ENCODE measurements at regions not wholly inside any gene's neighbourhood (a gene's known extent, or its start where the extent isn't known, plus 50 kb on each side); places are given as distances from the start of the nearest gene placed in this dataset.

DNA sequence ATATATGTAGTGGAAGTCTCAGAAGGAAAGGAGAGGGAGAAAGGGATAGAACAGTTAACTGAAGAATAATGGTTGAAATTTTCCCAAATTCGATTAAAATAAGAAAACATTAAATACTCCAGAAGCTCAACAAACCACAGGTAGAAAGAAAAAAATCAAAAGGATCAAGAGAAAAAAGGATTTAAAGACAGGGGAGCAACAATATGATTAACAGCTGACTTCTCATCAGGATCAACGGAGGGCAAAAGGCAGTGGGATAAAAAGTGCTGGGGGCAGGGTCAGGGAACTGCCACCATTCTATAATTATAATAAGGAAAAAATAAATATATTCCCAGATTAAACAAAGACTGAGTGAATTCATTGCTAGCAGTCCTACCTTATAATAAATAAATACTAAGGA is 55.3 kb downstream of the CDKN2C start:
- no peak overlapping the region for H3K4me3 ChIP-seq (ENCODE audit: low read depth, low read length)
- DNase-seq (ENCODE audit: low read depth) = no peak
- TF ChIP-seq, protein P1, sequence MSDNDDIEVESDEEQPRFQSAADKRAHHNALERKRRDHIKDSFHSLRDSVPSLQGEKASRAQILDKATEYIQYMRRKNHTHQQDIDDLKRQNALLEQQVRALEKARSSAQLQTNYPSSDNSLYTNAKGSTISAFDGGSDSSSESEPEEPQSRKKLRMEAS (IDR thresholded peaks at IDR 0.05; ENCODE audit: low read depth, low read length) = no peak
- TF ChIP-seq POLR2A (IDR thresholded peaks at IDR 0.05; ENCODE audit: extremely low read depth, insufficient read length) (no peak), MYC (IDR thresholded peaks at IDR 0.05; ENCODE audit: low read depth, low read length) (no peak)
- TF ChIP-seq, protein P2, sequence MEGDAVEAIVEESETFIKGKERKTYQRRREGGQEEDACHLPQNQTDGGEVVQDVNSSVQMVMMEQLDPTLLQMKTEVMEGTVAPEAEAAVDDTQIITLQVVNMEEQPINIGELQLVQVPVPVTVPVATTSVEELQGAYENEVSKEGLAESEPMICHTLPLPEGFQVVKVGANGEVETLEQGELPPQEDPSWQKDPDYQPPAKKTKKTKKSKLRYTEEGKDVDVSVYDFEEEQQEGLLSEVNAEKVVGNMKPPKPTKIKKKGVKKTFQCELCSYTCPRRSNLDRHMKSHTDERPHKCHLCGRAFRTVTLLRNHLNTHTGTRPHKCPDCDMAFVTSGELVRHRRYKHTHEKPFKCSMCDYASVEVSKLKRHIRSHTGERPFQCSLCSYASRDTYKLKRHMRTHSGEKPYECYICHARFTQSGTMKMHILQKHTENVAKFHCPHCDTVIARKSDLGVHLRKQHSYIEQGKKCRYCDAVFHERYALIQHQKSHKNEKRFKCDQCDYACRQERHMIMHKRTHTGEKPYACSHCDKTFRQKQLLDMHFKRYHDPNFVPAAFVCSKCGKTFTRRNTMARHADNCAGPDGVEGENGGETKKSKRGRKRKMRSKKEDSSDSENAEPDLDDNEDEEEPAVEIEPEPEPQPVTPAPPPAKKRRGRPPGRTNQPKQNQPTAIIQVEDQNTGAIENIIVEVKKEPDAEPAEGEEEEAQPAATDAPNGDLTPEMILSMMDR (IDR thresholded peaks at IDR 0.05; ENCODE audit: low read depth, low read length) = no peak

DNA sequence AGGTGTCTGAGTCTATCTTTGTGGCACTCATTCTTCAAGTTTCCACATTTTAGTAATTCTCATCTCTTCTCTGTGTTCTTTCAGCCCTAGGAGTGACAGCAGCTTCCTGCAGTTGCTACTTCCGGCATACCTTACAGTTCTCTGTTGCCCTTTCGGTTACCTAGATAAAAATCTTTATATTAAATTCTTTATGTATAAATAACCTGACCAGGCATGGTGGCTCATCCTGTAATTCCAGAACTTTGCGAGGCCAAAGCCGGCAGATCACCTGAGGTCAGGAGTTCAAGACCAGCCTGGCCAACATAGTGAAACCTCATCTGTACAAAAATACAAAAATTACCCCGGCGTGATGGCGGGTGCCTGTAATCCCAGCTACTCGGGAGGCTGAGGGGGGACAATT is 62.9 kb downstream of the CDKN2C start:
- TF ChIP-seq POLR2A (IDR thresholded peaks at IDR 0.05; ENCODE audit: extremely low read depth, insufficient read length) (no peak), MYC (IDR thresholded peaks at IDR 0.05; ENCODE audit: low read depth, low read length) (no peak)
- no peak for DNase-seq (ENCODE audit: low read depth)
- H3K4me3 ChIP-seq (ENCODE audit: low read depth, low read length) = no peak overlapping the region

DNA sequence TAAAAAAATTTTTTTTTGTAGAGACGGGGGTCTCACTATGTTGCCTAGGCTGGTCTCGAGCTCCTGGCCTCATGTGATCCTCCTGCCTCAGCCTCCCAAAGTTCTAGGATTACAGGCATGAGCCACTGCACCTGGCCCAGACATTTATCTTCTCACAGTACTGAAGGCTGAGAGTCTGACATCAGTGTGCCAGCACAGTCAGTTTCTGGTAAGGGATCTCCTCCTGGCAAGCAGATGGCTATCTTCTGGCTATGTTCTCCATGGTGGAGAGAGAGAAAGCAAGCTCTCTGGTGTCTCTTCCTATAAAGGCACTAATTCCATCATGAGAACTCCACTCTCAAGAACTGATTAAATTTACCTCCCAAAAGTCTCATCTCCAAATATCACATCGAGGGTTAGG is 57.8 kb upstream of the C1orf185 start:
- TF ChIP-seq, protein P1 (IDR thresholded peaks at IDR 0.05; ENCODE audit: low read depth, low read length) = no peak
- TF ChIP-seq POLR2A (IDR thresholded peaks at IDR 0.05; ENCODE audit: extremely low read depth, insufficient read length) (no peak), MYC (IDR thresholded peaks at IDR 0.05; ENCODE audit: low read depth, low read length) (no peak)
- DNase-seq (ENCODE audit: low read depth) = no peak
- H3K4me3 ChIP-seq (ENCODE audit: low read depth, low read length) = no peak overlapping the region

DNA sequence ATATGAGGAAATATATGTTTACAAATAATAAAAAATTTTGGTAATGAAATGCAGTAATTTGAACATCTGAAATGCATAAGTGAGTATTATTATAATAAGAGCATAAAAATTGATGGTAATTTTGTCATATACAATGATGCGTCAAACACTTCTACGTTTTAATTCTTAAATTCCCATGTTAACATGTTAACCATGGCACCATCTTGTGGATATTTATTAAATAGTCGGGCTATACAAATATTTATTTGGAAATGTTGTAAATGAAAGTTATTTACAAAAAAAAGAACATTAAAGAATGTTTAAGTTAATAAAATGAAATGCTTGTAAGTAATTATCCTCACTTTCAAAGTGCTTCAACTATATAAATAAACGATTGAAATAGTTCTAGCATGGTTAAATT is 57.2 kb upstream of the C1orf185 start:
- H3K4me3 ChIP-seq (ENCODE audit: low read depth, low read length) = no peak overlapping the region
- TF ChIP-seq, protein P2 (IDR thresholded peaks at IDR 0.05; ENCODE audit: low read depth, low read length) = no peak
- TF ChIP-seq MYC (IDR thresholded peaks at IDR 0.05; ENCODE audit: low read depth, low read length) (no peak), POLR2A (IDR thresholded peaks at IDR 0.05; ENCODE audit: extremely low read depth, insufficient read length) (no peak)
- TF ChIP-seq, protein P1 (IDR thresholded peaks at IDR 0.05; ENCODE audit: low read depth, low read length) = no peak
- DNase-seq (ENCODE audit: low read depth) = peak; percentile 20

DNA sequence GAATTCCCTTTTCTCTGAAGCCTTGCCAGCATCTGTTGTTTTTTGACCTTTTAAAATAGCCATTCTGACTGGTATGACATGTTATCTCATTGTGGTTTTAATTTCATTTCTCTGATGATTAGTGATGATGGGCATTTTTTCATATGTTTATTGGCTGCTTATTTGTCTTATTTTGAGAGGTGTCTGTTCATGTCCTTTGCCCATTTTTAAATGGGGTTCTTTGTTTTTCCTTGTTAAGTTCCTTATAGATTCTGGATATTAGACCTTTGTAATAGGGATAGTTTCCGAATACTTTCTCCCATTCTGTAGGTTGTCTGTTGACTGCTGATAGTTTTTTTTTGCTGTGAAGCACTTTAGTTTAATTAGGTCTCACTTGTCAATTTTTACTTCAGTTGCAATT is 54.0 kb upstream of the C1orf185 start:
- no peak overlapping the region for H3K4me3 ChIP-seq (ENCODE audit: low read depth, low read length)
- TF ChIP-seq MYC (IDR thresholded peaks at IDR 0.05; ENCODE audit: low read depth, low read length) = no peak
- TF ChIP-seq, protein P2 (IDR thresholded peaks at IDR 0.05; ENCODE audit: low read depth, low read length) = no peak
- TF ChIP-seq, protein P1 (IDR thresholded peaks at IDR 0.05; ENCODE audit: low read depth, low read length) = no peak
- TF ChIP-seq POLR2A (IDR thresholded peaks at IDR 0.05; ENCODE audit: extremely low read depth, insufficient read length) = no peak
- DNase-seq (ENCODE audit: low read depth) = no peak

DNA sequence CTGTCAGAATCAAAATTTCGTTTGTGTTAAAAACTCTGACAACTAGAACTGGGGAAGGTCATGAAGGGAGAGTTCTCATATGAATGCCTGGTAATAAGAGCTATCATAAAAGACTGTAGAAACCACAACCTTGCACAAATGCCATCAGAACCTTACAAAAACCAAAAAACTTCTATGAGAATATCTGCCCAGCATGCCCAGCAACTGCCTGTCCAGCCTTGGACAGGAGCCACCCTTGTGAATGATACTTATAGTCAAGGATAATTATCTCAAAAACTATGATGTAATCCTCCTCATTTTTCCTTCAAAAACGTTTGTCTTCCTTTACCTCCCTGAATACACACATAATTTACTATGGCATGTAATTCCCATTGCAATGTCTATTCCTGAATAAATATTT is 53.4 kb upstream of the C1orf185 start:
- no peak for DNase-seq (ENCODE audit: low read depth)
- TF ChIP-seq, protein P1 (IDR thresholded peaks at IDR 0.05; ENCODE audit: low read depth, low read length) = no peak
- no peak for TF ChIP-seq POLR2A (IDR thresholded peaks at IDR 0.05; ENCODE audit: extremely low read depth, insufficient read length)
- no peak for TF ChIP-seq MYC (IDR thresholded peaks at IDR 0.05; ENCODE audit: low read depth, low read length)
- TF ChIP-seq, protein P2 (IDR thresholded peaks at IDR 0.05; ENCODE audit: low read depth, low read length) = no peak
- no peak overlapping the region for H3K4me3 ChIP-seq (ENCODE audit: low read depth, low read length)
